Liver (tissue), 3 donors: ENCODE measurements at regions not wholly inside any gene's neighbourhood (a gene's known extent, or its start where the extent isn't known, plus 50 kb on each side); places are given as distances from the start of the nearest gene placed in this dataset.

Experiments used
- ATF3 ChIP-seq: IDR thresholded peaks from 2 replicates; pipeline ENCODE4 v1.6.1; 2016; ENCODE audit warnings: antibody characterized with exemption
- CTCF ChIP-seq: fragments of 150-350 bp; IDR thresholded peaks from 2 replicates; pipeline ENCODE4 v1.5.1; 2017; ENCODE audit warnings: improper control_type of control experiment, low read depth, low read length; ENCODE audit not compliant: missing input control
- JUND ChIP-seq, 2 donors: IDR thresholded peaks; 2 replicates each; pipeline ENCODE4 v1.6.1; 2016; ENCODE audit warnings: antibody characterized with exemption in 2 of 2
- MAX ChIP-seq: IDR thresholded peaks from 2 replicates; pipeline ENCODE4 v1.6.1; 2016; ENCODE audit warnings: antibody characterized with exemption
- donor health status: healthy.
- donor health status: healthy.

GRCh38 chr17:74089380-74089779 is 114.1 kb upstream of the RPL38 start:
- no peak for TF ChIP-seq ATF3
- TF ChIP-seq CTCF, result no peak
- no peak for TF ChIP-seq JUND (IDR thresholded peaks at IDR 0.05)
- no peak for TF ChIP-seq MAX
